HFF-Myc (cell line): ENCODE measurements at regions not wholly inside any gene's neighbourhood (a gene's known extent, or its start where the extent isn't known, plus 50 kb on each side); places are given as distances from the start of the nearest gene placed in this dataset.

Experiments
- DNase-seq: peaks from one replicate; pipeline ENCODE4 v3.0.0-alpha.2; 2011; ENCODE audit warnings: low read depth; ENCODE audit errors: extremely low read depth
- H3K4me3 ChIP-seq: replicated peaks from 2 replicates; pipeline ENCODE4 v1.5.1; 2011; ENCODE audit warnings: low read depth, mild to moderate bottlenecking, control low read depth, low read length
- CTCF ChIP-seq: IDR thresholded peaks from 2 replicates; pipeline ENCODE4 v1.5.1; 2012; ENCODE audit warnings: mild to moderate bottlenecking, low read depth, low read length, control low read depth; ENCODE audit errors: missing control alignments

GRCh38 chr11:92376146-92376599 lies 151.6 kb downstream of the FAT3 start:
- DNase-seq = no peak
- no peak for TF ChIP-seq CTCF
- H3K4me3 ChIP-seq = no peak overlapping the region

- no peak for TF ChIP-seq CTCF
- no peak overlapping the region for H3K4me3 ChIP-seq
- DNase-seq = no peak
Measured at GRCh38 chr11:92376680-92377079, 152.1 kb downstream of the FAT3 start.

- DNase-seq = peak; percentile 45
- no peak for TF ChIP-seq CTCF
- H3K4me3 ChIP-seq = no peak overlapping the region
Measured at GRCh38 chr11:92380882-92381281, 156.3 kb downstream of the FAT3 start.

GRCh38 chr11:92382311-92382710 lies 157.7 kb downstream of the FAT3 start:
- TF ChIP-seq CTCF = no peak
- no peak for DNase-seq
- no peak overlapping the region for H3K4me3 ChIP-seq

GRCh38 chr11:92383430-92383829 lies 158.8 kb downstream of the FAT3 start:
- DNase-seq = peak; percentile 46
- H3K4me3 ChIP-seq = no peak overlapping the region
- no peak for TF ChIP-seq CTCF

GRCh38 chr11:92384358-92384757 lies 159.7 kb downstream of the FAT3 start:
- no peak for TF ChIP-seq CTCF
- no peak for DNase-seq
- no peak overlapping the region for H3K4me3 ChIP-seq

- TF ChIP-seq CTCF = no peak
- no peak overlapping the region for H3K4me3 ChIP-seq
- no peak for DNase-seq
Measured at GRCh38 chr11:92384802-92385201, 160.2 kb downstream of the FAT3 start.
